SK-N-SH treated with all-trans-retinoic acid at 6 μM for 48 hours (cell line): ENCODE measurements at regions not wholly inside any gene's neighbourhood (a gene's known extent, or its start where the extent isn't known, plus 50 kb on each side); places are given as distances from the start of the nearest gene placed in this dataset.

Source experiments
- BACH2 ChIP-seq: fragments of 250-450 bp; sonication (Bioruptor Pico); IDR thresholded peaks from 2 replicates; pipeline ENCODE4 v1.9.0; 2021; ENCODE audit warnings: mild to moderate bottlenecking, borderline replicate concordance
- CSDC2 ChIP-seq: fragments of 250-450 bp; sonication (Bioruptor Pico); IDR thresholded peaks from 2 replicates; pipeline ENCODE4 v1.5.0; 2020; ENCODE audit warnings: mild to moderate bottlenecking, moderate library complexity
- ESRRG ChIP-seq: fragments of 250-450 bp; sonication (Bioruptor Pico); IDR thresholded peaks from 2 replicates; pipeline ENCODE4 v1.6.1; 2021; ENCODE audit warnings: mild to moderate bottlenecking
- ISL1 ChIP-seq: fragments of 250-450 bp; sonication (Bioruptor Pico); IDR thresholded peaks from 2 replicates; pipeline ENCODE4 v2.1.2; 2022; ENCODE audit warnings: mild to moderate bottlenecking, moderate library complexity
- OSR1 ChIP-seq: fragments of 250-450 bp; sonication (Bioruptor Pico); IDR thresholded peaks from 2 replicates; pipeline ENCODE4 v1.8.0; 2022; ENCODE audit warnings: moderate library complexity, mild to moderate bottlenecking, inconsistent platforms
- PPARA ChIP-seq: fragments of 250-450 bp; sonication (Bioruptor Pico); IDR thresholded peaks from 2 replicates; pipeline ENCODE4 v1.5.0; 2020; ENCODE audit warnings: mild to moderate bottlenecking, borderline replicate concordance
- RARB ChIP-seq: fragments of 250-450 bp; sonication (Bioruptor Pico); IDR thresholded peaks from 2 replicates; pipeline ENCODE4 v1.8.0; 2021; ENCODE audit warnings: mild to moderate bottlenecking, moderate library complexity
- SNAI2 ChIP-seq: fragments of 250-450 bp; sonication (Bioruptor Pico); IDR thresholded peaks from 2 replicates; pipeline ENCODE4 v1.5.0; 2020; ENCODE audit warnings: mild to moderate bottlenecking, moderate library complexity
- ZFP3 ChIP-seq: fragments of 250-450 bp; sonication (Bioruptor Pico); IDR thresholded peaks from 2 replicates; pipeline ENCODE4 v1.5.0; 2020; ENCODE audit warnings: mild to moderate bottlenecking, moderate library complexity
- ZFP30 ChIP-seq: fragments of 450-650 bp; formaldehyde crosslinking; IDR thresholded peaks from 2 replicates; pipeline ENCODE4 v1.5.0; 2022; ENCODE audit warnings: mild to moderate bottlenecking, moderate library complexity
- ZNF8 ChIP-seq: fragments of 450-650 bp; formaldehyde crosslinking; IDR thresholded peaks from 2 replicates; pipeline ENCODE4 v1.5.0; 2020; ENCODE audit warnings: mild to moderate bottlenecking, moderate library complexity
- TF ChIP-seq, protein P1 (sequence below): fragments of 250-450 bp; sonication (Bioruptor Pico); IDR thresholded peaks from 2 replicates; pipeline ENCODE4 v1.8.0; 2020; ENCODE audit warnings: mild to moderate bottlenecking, moderate library complexity, borderline replicate concordance
- TF ChIP-seq, protein P2 (sequence below): fragments of 250-450 bp; sonication (Bioruptor Pico); IDR thresholded peaks from 2 replicates; pipeline ENCODE4 v1.5.1; 2020; ENCODE audit warnings: low read depth, mild to moderate bottlenecking, moderate library complexity

DNA sequence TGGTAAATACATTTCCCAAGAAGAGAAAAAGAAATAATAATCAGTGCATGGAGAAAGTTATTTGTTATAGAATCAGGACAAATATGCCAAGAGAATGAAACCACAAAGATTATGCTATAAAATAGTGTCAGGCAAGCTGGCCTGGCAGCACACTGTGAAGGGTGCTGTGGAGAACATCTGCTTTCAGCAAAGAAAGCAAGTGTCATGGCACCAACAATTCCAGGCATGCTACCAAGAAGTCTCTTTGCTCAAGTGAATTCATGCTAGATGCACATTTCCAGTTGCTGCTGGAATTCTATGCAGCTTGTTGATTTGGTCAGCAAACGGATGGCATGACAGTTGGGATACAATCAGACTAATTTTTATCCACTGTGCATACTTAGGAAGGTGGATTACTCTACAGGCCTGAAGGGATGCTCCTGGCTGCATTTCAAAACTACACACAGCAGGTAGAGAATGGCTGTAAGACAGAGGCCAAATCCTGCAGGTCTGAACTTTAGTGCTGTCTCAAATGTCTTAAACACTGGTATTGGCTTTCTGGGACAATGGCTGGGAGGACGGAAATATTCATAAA lies 154.6 kb upstream of the FAT1 start:
- TF ChIP-seq BACH2 = no peak
- no peak for TF ChIP-seq CSDC2 (CRISPR knock-in tag)
- TF ChIP-seq, protein P1, sequence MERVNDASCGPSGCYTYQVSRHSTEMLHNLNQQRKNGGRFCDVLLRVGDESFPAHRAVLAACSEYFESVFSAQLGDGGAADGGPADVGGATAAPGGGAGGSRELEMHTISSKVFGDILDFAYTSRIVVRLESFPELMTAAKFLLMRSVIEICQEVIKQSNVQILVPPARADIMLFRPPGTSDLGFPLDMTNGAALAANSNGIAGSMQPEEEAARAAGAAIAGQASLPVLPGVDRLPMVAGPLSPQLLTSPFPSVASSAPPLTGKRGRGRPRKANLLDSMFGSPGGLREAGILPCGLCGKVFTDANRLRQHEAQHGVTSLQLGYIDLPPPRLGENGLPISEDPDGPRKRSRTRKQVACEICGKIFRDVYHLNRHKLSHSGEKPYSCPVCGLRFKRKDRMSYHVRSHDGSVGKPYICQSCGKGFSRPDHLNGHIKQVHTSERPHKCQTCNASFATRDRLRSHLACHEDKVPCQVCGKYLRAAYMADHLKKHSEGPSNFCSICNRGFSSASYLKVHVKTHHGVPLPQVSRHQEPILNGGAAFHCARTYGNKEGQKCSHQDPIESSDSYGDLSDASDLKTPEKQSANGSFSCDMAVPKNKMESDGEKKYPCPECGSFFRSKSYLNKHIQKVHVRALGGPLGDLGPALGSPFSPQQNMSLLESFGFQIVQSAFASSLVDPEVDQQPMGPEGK (CRISPR knock-in tag) = no peak
- no peak for TF ChIP-seq PPARA (CRISPR knock-in tag)
- no peak for TF ChIP-seq ESRRG (CRISPR knock-in tag)
- TF ChIP-seq, protein P2, sequence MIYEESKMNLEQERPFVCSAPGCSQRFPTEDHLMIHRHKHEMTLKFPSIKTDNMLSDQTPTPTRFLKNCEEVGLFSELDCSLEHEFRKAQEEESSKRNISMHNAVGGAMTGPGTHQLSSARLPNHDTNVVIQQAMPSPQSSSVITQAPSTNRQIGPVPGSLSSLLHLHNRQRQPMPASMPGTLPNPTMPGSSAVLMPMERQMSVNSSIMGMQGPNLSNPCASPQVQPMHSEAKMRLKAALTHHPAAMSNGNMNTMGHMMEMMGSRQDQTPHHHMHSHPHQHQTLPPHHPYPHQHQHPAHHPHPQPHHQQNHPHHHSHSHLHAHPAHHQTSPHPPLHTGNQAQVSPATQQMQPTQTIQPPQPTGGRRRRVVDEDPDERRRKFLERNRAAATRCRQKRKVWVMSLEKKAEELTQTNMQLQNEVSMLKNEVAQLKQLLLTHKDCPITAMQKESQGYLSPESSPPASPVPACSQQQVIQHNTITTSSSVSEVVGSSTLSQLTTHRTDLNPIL = no peak
- no peak for TF ChIP-seq SNAI2 (CRISPR knock-in tag)
- no peak for TF ChIP-seq ZFP30 (CRISPR knock-in tag)
- no peak for TF ChIP-seq RARB (CRISPR knock-in tag)
- no peak for TF ChIP-seq ISL1 (CRISPR knock-in tag)
- TF ChIP-seq OSR1 (CRISPR knock-in tag) = no peak
- no peak for TF ChIP-seq ZFP3 (CRISPR knock-in tag)
- TF ChIP-seq ZNF8 (CRISPR knock-in tag) = no peak
